A673 (cell line): ENCODE measurements at regions not wholly inside any gene's neighbourhood (a gene's known extent, or its start where the extent isn't known, plus 50 kb on each side); places are given as distances from the start of the nearest gene placed in this dataset.

Source experiments
- CTCF ChIP-seq: fragments of 300-800, 200-600 bp; sonication (generic); conservative IDR thresholded peaks from 2 replicates; pipeline ENCODE4 v1.5.1; 2017; ENCODE audit warnings: low read depth, mild to moderate bottlenecking, antibody characterized with exemption, low read length, moderate library complexity, mixed read lengths
- EZH2 ChIP-seq: fragments of 200-600 bp; sonication (generic); IDR thresholded peaks from 2 replicates; pipeline ENCODE4 v1.6.1; 2017; ENCODE audit warnings: borderline replicate concordance, low read depth, mild to moderate bottlenecking, mixed read lengths, antibody characterized with exemption, low read length; ENCODE audit not compliant: poor library complexity, severe bottlenecking

GRCh38 chr12:34398366-34398705, 376.0 kb downstream of the ALG10 start:
- no peak for TF ChIP-seq CTCF
- no peak for TF ChIP-seq EZH2
